ENCODE measurements at regions not wholly inside any gene's neighbourhood (a gene's known extent, or its start where the extent isn't known, plus 50 kb on each side); places are given as distances from the start of the nearest gene placed in this dataset.
"Not testable (repeated sequence)": the region's sequence is repeated elsewhere in the genome, so short reads cannot be mapped to it uniquely, and the experiment has no call there.

DNA sequence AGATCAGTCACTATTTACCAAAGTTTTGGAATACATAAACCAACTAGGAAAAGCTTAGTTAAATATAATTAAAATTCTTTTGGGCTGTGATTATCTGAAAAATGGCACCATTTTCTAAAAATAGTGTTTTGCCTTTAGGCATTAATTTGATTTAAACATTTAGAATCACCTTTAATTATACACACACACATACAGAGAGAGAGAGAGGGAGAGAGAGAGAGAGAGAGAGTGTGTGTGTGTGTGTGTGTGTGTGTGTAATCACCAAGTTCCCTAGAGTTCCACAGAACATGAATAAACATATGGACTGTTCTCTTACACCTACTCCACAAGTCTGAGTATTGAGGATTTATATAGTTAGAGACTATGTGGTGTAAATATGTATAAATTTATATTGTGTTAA is 141.2 kb upstream of the ATXN1 start:
- DNase-seq, result no peak

DNA sequence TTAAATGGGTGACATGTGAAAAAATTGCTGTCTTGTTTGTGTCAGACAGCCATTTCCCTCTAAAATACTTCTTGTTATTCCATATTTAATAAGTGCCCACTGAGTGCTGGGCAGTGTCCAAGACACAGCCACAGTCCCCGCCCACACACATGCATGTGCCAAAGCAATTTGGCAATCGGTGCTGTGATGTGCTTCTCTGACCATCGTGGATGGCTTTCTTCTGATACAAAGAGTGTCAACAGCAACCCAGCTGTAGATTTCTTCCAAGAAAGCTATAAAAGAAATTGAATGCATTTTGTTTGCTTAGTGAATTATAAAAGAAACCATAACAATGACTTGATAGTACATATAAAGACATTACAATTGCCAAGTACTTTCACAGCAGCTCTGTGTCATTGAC is 140.5 kb upstream of the ATXN1 start:
- DNase-seq, result peak; percentile 86

DNA sequence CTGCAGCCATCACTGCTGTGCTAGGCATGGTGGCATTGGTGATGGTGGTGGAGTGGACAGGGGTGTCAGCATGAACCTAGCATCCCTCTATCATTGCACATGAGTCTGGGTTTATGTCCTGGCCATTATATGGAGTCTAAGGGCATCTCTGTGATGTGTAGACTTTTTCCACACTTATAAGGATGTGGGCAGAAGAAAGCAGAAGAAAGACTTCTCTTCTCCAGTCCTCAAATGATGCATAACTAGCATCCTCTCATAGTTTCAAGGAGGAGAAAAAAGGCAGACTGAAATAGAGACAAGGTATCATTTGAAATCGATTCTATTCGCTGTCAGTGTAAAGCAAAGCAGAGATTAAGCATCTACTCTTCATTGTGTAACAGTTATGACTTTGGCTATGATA is 140.0 kb upstream of the ATXN1 start:
- DNase-seq, result no peak

DNA sequence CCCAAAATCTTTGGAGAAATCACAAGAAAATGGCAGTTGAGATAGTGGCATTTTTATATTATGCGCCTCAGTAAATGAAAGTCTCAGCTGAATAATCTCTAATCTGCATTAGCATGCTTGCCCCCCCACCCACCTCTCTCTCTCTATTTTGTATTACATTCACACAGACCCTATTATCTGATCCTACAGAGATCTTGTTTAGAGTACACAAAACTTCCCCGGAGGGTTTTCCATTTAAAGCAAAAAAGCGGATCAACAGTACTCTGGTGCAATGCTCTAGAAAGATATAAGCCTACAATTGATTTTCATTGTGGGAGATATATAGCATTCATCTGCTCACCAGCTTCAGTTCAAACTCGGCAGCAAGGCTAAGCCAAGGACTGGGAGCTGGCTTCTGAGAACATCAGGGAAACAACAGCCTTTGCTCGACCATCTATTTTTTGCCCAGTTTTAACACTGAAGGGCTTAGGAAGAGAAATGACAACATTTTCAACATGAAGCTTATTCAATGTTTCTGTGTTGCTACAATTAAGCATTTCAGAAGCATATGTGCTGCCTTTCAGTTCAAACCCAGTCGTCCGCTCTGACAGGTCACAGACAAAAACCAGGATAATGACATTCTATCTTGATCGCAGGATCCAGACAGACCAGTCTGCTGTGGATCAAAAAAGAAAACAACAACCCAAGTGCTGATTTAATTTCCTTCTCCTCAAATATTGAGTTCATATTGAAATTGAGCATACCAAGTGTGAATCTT is 137.6 kb upstream of the ATXN1 start:
- DNase-seq, result no peak

DNA sequence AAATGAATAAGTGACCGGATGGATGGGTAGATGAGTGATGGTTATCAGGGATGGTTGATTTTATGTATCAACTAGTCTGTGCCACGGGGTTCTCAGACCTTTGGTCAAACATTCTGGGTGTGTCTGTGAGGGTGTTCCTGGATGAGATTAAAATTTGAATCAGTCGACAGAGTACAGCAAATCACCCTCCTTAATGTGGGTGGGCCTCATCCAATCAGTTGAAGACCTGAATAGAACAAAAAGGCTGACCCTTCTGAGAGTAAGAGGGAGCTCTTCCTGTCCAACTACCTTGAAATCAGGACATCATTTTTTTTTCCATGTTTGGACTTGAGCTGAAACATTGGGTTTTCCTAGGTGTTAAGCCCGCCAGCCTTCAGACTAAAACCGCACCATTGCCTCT is 136.4 kb upstream of the ATXN1 start:
- DNase-seq, result no peak

DNA sequence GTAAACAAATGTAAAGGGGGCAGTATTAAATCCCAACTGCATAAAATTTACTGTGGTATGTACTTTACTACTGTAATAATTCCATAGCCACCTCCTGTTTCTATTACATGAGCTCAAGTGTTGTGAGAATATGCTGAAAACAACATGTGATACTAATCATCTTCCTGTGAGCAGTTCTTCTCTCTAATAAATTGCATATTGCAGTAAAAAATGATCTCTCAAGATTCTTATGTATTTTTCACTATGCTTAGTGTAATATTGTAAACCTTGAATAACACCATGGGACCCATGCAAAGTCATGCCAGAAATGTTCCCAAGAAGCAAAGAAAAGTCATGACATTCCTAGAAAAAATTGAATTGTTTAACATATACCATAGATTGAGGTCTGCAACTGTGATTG is 133.0 kb upstream of the ATXN1 start:
- DNase-seq, result no peak

DNA sequence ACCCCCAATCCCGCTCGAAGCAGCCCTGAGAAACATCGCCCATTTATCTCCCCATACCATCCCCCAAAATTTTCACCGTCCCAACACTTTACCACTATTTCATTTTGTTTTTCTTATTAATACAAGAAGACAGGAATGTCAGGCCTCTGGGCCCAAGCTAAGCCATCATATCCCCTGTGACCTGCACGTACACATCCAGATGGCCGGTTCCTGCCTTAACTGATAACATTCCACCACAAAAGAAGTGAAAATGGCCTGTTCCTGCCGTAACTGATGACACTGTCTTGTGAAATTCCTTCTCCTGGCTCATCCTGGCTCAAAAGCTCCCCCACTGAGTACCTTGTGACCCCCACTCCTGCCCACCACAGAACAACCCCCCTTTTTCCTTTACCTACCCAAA is 129.8 kb upstream of the ATXN1 start:
- not testable (repeated sequence) for DNase-seq

GRCh38 chr6:16885411-16886160 is 124.3 kb upstream of the ATXN1 start:
- DNase-seq, result no peak

GRCh38 chr6:16884526-16884925 is 123.3 kb upstream of the ATXN1 start:
- no peak for DNase-seq

- DNase-seq, result no peak
Measured at GRCh38 chr6:16883414-16883813, 122.2 kb upstream of the ATXN1 start.

DNA sequence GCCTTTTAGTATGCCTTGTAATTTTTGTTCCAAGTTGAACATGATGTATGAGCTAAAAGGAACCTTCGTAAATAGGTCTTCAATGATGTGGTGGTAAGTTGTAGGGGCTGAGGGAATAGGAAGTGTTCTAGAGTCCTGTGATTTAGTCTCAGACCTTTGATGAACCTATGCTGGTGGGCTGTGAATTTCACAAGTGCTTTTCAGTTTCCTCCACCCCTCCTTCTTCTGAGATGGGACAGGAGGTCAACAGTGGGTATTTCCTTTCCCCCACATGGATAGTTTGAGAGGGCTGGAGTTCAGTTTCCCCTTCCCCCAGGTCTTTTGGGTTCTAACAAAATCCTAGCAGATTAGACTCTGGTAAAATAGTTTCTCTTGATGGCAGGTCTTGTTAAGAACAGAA is 121.0 kb upstream of the ATXN1 start:
- DNase-seq, result no peak

DNA sequence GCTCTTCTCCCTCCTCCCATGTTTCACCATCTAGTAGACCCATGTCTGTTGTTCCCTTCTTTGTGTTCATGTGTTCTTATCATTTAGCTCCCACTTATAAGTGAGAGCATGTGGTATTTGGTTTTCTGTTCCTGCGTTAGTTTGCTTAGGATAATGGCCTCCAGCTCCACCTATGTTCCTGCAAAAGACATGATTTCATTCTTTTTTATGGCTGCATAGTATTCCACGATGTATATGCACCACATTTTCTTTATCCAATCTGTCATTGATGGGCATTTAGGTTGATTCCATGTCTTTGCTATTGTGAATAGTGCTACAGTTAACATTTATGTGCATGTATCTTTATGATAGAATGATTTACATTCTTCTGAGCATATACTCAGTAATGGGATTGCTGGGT is 115.6 kb upstream of the ATXN1 start:
- not testable (repeated sequence) for DNase-seq

- no peak for DNase-seq
Measured at GRCh38 chr6:16876201-16876600, 114.9 kb upstream of the ATXN1 start.

DNA sequence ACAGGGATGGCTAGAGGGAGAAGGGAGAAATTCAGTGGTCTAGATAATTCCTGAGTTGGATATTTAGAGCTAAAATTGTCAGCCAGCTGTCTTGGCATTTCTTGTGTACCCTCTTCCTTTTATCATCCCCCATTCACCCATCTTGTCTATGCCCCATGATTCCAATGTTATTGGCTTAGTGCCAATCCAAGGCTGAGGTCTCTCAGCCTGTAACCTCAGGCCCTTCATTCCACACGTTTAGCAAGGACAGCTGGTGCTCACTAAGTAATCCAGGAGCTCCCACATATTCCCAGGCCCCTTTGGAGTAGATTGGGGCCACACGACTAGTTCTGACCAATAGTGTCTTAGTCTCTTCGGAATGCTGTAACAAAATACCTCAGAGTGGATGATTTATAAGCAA is 112.4 kb upstream of the ATXN1 start:
- no peak for DNase-seq

DNA sequence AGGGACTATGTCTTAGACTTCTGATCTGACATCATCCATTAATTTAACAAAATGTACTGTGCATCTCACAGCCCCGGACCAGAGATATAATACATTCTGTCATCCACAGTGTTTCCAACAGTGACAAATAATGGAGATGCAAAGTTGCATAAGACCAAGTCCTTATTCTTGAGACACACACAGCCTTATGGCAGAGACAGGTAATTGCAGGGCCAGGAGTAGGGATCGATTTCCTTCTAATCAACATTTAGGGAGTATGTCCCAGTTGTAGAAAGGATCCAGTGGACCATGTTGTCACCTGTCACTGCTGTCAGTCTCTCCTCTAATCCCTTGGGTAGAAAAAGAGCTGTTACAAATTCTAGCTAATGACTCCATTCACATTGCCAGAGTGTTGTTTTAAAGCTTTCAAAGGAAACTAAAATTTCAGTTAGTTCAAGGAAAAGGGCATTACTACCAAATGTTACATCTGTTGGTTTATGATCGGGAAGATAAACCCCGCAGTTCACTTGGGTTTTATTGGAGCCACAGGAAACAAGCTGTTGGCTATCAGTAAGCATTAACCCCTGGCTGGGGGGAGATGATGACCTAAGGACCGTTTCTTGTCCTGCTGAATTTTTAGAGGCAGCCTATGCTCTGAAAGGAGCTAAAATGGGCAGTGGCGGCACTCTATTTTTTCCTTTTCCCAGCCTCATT is 111.4 kb upstream of the ATXN1 start:
- DNase-seq, result no peak

- no peak for DNase-seq
Measured at GRCh38 chr6:16871047-16871446, 109.8 kb upstream of the ATXN1 start.

DNA sequence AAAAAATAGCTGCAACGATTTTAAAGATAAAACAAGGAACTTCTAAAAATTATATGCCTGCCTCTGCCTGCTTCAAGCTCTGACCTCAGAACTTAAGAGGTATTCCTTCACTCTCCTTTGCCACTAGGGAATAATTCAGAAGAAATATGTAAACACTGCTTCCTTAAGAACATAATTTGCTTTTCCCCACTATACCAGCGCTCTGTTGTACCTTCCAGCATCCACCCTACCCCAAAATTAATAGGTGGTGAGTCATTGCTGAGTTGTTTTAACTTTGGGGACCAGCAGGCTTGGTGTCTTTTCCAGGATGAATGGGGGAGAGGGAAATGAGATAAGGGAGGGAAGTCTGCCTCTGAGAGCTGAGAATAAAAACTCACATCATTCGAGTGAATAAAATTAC is 107.7 kb upstream of the ATXN1 start:
- no peak for DNase-seq

GRCh38 chr6:16857969-16858592 is 96.8 kb upstream of the ATXN1 start:
- no peak for DNase-seq

GRCh38 chr6:16855460-16855859 is 94.2 kb upstream of the ATXN1 start:
- no peak for DNase-seq

GRCh38 chr6:16854986-16855385 is 93.7 kb upstream of the ATXN1 start:
- DNase-seq, result no peak

GRCh38 chr6:16852671-16853070 is 91.4 kb upstream of the ATXN1 start:
- DNase-seq, result no peak

GRCh38 chr6:16851758-16852157 is 90.5 kb upstream of the ATXN1 start:
- DNase-seq, result no peak

- no peak for DNase-seq
Measured at GRCh38 chr6:16851044-16851540, 89.8 kb upstream of the ATXN1 start.

GRCh38 chr6:16850681-16851026 is 89.4 kb upstream of the ATXN1 start:
- DNase-seq, result no peak

All from NCI-H446 treated with DMSO at 0.1 percent for 48 hours (cell line).